Fibroblast of mammary gland (primary cell): ENCODE measurements at regions not wholly inside any gene's neighbourhood (a gene's known extent, or its start where the extent isn't known, plus 50 kb on each side); places are given as distances from the start of the nearest gene placed in this dataset.
"Not testable (repeated sequence)": the region's sequence is repeated elsewhere in the genome, so short reads cannot be mapped to it uniquely, and the experiment has no call there.

ENCODE experiments used
- DNase-seq: peaks from one replicate; pipeline ENCODE4 v3.0.0-alpha.2; 2010; ENCODE audit warnings: low read depth
- H3K4me3 ChIP-seq: 2 replicates; pipeline ENCODE4 v1.5.1; 2011; ENCODE audit warnings: low read depth, mild to moderate bottlenecking, low read length, moderate library complexity; ENCODE audit not compliant: control insufficient read depth
- TF ChIP-seq, protein P1 (sequence below): conservative IDR thresholded peaks from 2 replicates; pipeline ENCODE4 v1.5.1; 2011; ENCODE audit warnings: low read depth, low read length, inconsistent platforms; ENCODE audit not compliant: control insufficient read depth, insufficient read depth

DNA sequence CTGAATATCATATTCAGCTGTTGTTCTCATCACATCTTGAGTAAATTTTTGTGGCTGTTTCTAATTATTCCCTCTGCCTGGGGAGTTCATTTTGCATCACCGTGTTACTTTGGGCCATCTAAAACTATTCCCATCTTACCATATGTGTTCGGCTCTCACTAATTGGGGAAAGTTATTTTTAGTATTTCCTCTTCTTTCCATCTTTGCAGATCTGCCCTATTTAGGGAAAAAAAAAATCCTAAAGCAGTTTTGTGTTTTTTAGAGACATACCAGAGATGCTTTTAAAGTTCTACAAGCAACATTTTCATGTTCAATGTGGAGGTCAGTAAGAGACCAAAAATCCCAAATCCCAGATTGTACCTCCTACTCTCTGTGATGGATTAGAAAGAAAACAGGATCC is 111.3 kb upstream of the NDUFV2 start:
- no peak overlapping the region for H3K4me3 ChIP-seq
- peak; percentile 31 for DNase-seq
- TF ChIP-seq, protein P1, sequence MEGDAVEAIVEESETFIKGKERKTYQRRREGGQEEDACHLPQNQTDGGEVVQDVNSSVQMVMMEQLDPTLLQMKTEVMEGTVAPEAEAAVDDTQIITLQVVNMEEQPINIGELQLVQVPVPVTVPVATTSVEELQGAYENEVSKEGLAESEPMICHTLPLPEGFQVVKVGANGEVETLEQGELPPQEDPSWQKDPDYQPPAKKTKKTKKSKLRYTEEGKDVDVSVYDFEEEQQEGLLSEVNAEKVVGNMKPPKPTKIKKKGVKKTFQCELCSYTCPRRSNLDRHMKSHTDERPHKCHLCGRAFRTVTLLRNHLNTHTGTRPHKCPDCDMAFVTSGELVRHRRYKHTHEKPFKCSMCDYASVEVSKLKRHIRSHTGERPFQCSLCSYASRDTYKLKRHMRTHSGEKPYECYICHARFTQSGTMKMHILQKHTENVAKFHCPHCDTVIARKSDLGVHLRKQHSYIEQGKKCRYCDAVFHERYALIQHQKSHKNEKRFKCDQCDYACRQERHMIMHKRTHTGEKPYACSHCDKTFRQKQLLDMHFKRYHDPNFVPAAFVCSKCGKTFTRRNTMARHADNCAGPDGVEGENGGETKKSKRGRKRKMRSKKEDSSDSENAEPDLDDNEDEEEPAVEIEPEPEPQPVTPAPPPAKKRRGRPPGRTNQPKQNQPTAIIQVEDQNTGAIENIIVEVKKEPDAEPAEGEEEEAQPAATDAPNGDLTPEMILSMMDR, result no peak

DNA sequence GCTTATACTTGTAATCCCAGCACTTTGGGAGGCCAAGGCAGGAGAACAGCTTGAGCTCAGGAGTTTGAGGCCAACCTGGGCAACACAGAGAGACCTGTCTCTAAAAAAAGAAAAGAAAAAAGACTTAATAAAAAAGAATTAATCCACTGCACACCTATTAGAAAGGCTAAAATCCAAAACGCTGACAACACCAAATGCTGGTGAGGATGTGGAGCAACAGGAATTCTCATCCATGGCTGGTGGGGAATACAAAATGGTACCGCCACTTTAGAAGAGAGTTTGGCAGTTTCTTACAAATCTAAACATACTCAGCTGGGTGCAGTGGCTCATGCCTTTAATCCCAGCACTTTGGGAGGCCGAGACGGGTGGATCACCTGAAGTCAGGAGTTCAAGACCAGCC is 110.0 kb upstream of the NDUFV2 start:
- not testable (repeated sequence) for H3K4me3 ChIP-seq, DNase-seq

DNA sequence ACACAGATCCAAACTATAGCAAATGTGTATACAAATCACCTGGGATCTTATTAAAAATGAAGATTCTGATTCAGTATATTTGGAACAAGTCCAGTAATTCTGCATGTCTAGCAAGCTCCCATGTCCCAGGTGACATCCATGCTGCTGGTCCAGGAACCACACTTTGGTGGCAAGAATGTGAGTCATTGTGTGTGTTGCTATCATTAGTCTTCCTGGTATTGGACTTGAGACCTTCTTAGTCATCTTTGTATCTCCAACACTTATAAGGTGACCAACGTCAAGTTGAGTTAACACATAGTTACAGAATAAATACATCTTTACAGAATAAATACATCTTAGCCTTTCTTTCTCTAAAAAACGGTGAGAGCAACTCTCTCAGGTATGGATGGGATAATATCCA is 107.9 kb upstream of the NDUFV2 start:
- H3K4me3 ChIP-seq, result no peak overlapping the region
- peak; percentile 42 for DNase-seq
- TF ChIP-seq, protein P1, result no peak

DNA sequence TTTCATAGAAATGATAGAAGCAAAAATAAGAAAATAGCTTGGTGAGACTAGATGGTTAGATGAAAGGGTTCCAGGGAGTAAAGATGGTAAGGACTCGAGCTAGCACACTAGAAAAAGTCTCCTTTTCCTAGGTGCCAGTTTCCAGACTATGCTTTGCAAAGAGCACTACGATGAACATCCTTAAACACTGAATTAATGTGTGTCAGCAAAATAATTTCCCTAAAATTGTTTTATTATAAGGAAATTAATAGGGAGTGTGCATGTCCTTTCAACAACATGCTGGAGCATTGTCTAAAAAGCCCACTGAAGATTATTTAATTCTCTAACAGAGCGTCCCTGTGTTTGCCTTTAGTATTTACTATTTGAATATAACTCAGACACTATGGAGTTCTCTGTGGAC is 107.4 kb upstream of the NDUFV2 start:
- DNase-seq, result no peak
- H3K4me3 ChIP-seq, result no peak overlapping the region
- TF ChIP-seq, protein P1, result no peak

DNA sequence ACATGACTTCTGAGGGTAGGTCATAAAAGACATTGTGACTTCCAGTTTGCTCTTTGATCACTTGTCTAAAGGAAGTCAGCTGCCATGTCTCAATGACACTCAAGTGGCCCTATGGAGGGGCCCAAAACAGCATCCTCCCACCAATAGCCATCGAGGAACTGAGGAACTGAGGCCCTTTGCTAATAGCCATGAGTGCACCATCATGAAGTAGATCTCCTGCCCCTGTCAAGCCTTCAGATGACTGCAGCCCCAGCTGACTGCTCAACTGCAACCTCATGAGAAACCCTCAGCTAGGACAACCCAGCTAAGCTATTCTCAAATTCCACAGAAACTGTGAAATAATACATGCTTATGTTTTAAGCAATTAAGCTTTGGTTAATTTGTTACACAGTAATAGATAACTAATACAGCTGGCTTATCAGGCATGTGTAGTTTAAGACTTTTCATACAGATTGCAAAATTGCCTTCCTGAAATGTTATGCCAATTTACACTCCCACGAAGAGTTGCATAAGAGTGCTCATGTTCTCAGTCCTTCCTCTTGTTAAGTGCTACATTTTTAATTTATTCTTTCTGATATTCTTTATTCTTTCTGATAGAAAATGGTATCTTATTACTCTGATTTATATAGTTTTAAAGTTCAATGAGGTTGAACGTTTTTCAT is 105.6 kb upstream of the NDUFV2 start:
- H3K4me3 ChIP-seq, result no peak overlapping the region
- TF ChIP-seq, protein P1, result no peak
- DNase-seq, result peak; percentile 54

DNA sequence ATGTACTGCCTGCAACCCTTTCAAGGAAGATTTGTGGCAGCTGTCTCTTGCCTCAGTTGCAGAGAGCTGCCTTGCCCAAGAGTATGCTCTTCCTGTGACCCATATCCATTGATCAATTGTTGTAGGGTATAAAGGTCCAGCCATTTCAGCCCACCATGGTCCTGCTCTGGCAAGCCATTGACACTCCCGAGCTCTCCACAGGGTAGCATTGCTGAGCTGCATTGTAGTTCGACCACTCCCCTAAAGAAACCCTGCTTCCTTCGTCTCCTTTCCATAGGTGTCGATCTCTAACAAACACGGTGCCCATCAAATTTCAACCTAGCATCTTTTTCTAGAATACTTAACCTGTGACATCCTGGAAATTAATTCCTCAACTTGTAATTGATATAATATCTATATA is 104.9 kb upstream of the NDUFV2 start:
- DNase-seq, result no peak
- TF ChIP-seq, protein P1, result no peak
- no peak overlapping the region for H3K4me3 ChIP-seq

DNA sequence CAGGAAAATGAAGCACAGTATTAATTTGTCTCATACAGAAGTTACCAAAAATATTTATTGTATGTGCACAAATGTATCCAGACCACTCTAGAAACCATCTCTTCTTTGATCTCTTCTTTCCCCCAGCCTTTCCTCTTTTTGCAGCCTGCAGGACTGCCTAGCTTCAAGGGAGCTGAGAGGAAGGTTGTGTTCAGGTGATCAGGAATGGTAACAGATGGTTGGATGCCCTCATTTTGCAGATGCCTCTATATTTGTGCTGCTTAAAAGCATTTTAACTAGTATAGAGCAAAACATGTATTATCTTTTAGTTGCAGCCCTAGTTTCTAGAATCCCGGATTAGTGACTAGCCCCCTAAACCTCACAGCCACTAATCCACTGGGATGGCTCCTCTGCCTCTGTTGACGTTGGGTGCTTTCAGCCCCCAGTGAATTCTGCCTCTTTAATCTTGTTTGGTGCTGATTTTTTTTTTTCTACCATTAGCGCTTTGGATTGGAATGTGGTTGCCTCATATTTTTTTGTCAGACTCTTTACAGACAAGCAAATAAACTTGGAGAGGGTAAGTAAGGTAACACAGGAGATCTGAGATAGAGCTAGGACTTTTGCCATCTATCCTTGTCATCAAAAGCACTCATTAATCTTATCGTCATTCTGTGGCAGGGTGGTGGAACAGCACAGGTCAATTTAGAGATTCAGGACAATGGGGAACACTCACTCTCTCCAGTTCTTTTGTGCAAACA is 103.8 kb upstream of the NDUFV2 start:
- peak; percentile 25 for DNase-seq
- TF ChIP-seq, protein P1, result no peak
- H3K4me3 ChIP-seq, result no peak overlapping the region
